GM12801 (cell line): ENCODE measurements at regions not wholly inside any gene's neighbourhood (a gene's known extent, or its start where the extent isn't known, plus 50 kb on each side); places are given as distances from the start of the nearest gene placed in this dataset.

Experiments
- TF ChIP-seq, protein P1 (sequence below): IDR thresholded peaks from one replicate; pipeline ENCODE4 v1.5.1; 2011; ENCODE audit warnings: control low read depth; ENCODE audit not compliant: insufficient read length; ENCODE audit errors: extremely low read depth

DNA sequence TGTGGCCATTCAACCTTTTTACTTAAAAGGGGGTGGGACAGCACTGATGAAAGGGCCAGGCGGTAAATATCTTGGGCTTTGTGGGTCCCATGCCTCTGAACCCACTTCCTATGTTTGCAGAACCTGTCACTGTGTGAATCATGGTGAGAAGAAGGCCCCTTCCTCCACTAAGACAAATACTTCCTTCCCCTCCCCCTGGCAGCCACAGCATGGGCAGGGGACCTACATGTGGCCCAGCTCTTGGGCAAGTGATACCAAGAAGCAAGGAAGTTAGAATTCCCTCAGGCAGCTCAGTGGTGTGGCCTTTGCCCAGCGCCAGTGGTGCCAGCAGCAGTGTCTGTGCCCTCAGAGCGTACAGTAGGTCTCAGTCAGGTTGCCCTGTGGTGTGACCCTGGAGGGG is 168.6 kb downstream of the TRIM33 start:
- TF ChIP-seq, protein P1, sequence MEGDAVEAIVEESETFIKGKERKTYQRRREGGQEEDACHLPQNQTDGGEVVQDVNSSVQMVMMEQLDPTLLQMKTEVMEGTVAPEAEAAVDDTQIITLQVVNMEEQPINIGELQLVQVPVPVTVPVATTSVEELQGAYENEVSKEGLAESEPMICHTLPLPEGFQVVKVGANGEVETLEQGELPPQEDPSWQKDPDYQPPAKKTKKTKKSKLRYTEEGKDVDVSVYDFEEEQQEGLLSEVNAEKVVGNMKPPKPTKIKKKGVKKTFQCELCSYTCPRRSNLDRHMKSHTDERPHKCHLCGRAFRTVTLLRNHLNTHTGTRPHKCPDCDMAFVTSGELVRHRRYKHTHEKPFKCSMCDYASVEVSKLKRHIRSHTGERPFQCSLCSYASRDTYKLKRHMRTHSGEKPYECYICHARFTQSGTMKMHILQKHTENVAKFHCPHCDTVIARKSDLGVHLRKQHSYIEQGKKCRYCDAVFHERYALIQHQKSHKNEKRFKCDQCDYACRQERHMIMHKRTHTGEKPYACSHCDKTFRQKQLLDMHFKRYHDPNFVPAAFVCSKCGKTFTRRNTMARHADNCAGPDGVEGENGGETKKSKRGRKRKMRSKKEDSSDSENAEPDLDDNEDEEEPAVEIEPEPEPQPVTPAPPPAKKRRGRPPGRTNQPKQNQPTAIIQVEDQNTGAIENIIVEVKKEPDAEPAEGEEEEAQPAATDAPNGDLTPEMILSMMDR: no peak

DNA sequence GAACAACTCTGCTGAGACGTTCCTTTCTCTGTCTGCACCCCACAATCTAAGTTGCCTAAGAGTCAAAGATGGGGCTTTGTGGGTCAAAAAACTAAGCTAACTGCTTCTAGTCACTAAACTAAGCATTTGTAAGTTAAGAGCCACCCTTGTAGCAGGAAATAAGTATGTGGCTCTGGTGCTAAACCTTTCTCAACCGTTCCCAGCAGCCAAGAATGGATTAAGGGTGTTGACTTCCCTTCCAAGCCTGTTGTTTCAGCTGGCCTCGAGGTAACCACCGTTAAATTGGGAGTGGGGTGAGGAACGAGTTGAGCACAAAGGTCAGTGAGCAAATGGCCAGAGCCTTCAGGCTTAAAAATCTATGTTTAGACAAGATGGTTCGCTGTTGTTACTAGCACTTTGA is 169.1 kb downstream of the TRIM33 start:
- TF ChIP-seq, protein P1: no peak

GRCh38 chr1:114341299-114341698 is 169.7 kb downstream of the TRIM33 start:
- TF ChIP-seq, protein P1: no peak

- TF ChIP-seq, protein P1: no peak
Observed at GRCh38 chr1:114340892-114341291, 170.1 kb downstream of the TRIM33 start.

- TF ChIP-seq, protein P1: no peak
Observed at GRCh38 chr1:114339379-114339778, 171.6 kb downstream of the TRIM33 start.

DNA sequence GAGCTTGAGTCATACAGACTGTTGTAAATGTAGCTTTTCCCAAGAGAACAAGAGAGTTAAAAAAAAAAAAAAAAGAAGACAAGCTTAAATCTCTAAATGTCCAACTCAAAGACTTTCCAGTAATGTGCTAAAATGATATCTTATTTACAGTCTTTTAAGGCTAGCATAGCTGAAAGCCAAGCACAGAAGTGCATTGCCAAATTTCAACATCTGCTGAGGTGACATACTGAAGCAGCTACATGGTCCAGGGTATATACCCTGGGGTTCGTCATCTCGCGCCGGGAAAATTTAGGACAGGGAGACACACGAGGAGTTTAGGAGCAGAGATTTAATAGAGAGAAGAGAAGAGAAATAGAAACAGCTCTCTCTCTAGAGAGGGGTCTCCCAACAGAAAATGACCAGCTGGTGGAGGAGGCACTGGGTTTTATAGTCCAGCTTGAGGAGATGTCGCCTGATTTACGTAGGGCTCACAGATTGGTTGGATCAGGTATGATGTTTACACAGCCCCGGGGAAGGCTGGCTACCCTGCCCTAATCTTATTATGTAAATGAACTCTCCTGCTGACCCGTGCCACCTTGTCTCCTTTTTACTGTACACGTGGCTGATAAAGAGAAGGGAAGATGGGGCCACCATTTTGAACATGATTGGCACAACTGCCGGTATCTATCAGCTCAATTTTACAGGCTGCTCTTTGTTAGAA is 172.7 kb downstream of the TRIM33 start:
- TF ChIP-seq, protein P1: no peak

DNA sequence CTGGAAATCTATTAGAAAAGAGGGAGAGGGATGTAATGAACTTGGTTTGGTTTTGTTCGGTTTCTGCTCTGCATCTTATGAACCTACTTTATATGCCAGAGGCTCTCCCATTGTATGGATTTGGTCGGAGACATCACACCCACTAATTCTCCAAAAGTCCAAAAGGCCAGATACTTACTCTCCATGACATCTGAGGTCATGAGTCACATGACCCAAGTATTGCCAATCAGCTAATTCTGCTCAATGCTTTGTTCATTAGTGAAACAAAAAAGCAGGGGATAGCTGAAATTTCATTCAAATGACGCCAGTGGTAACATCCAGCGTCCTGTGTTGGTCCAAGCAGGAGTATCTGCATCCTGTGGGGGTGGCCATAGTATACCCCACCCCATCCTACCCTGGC is 173.6 kb downstream of the TRIM33 start:
- TF ChIP-seq, protein P1: no peak
